NOMO-1 treated with DMSO at 0.1 percent for 48 hours (cell line): ENCODE measurements at regions not wholly inside any gene's neighbourhood (a gene's known extent, or its start where the extent isn't known, plus 50 kb on each side); places are given as distances from the start of the nearest gene placed in this dataset.
A peak's percentile ranks its signal among the peaks of the same experiment; 100 is the strongest.

ENCODE experiments used
- DNase-seq: peaks from one replicate; lab custom pipeline; 2025; ENCODE audit not compliant: unreplicated experiment; lab: John Stamatoyannopoulos, UW

DNA sequence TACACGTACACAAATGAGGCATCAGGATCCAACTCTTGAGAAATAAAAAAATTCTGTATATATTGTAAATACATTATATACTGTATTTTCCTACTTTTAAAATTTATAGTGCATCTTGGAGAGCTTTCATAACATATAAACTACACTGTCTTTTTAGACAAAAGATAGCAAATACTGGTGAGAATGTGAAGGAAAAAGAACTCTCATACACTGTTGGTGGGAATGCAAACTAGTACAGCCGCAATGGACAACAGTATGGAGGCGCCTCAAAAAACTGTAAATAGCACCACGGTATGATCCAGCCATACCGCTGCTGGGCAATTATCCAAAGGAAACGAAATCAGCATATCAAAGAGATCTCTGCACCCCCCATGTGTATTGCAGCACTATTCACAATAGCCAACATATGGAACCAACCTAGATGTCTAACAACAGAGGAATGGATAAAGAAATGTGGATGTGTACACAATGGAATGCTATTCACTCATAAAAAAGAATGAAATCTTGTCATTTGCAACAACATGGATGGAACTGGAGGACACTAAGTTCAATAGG is 292.4 kb downstream of the EFNB2 start:
- DNase-seq = no peak

DNA sequence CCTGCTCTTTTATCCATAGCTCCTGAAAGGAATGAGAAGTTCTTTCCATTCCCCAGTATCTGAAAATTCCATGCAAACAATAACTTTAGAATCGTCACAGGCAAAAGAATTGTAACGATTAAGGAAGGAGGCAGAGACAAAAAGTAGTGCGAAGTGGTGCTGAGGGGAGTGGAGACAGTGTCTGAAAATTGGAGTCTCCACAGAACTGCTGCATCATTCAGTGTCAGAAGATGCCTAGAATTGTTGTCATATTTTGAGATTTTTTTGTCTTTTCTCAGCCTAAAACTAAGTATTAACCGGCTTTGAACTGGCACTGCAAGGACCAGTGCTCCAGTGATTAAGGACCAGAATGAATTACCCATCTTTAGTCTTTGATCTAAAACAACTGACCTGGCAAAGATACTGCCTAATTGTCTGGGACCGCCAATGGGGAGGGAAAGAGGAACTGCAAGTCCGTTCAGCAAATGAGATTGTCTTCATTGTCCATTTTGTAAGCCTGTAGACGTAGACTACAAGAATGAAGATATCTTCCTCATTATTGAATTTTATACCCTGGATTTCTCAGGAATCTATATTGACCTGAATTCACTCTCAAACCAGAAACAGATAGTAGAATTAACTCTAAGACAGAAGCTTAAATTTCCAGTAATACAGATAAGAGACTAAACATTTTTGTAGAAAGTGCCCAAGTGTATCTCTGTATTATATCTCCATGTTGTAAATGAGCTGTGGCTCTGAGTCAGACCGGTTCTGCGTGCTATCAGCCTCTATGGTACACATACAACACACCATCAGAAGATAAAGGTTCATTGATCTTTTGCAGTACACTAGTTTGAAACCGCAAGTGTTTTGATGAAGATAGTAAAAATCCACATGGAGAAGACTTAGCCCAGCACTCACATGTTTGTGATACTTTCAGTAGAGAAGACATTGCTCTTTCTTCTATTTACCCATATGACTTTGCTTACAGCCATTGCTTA is 293.2 kb downstream of the EFNB2 start:
- DNase-seq = no peak

DNA sequence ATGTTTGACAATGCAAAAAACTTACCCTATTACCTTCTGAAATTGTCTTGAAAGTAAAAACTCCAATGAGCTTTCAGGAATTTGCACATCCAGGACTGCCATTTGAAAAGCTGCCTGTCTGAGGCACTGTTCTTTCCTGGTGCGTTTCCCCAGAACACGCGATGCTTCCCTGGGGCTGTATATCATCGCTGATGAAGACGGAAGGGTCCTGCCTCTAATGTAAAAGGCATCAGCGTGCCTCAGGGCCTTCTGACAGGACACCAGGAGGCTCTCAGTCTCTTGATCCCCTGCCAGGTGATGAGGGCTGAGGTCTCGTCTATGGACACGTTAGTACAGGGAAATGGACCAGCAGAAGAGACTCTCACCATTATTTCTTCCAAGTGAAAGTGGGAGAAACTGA is 296.8 kb downstream of the EFNB2 start:
- no peak for DNase-seq

DNA sequence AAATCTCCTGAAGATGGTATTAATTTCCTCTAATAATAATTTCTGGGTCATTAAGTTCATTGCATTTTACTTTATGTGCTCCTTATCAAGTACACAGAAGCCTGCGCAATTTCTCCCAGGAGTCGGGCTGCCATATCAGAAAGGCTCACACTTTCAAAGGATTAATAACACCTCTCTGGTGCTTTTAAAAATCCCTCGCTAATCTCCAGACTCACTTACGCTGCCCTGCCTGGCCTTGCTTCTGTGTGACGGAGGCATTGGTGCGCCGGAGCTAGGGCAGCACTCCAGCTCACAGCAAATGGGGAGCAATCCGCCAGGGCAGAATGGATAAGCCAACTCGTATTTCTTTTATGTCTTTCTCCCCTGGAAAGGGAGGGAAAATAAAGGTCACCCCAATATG is 300.8 kb downstream of the EFNB2 start:
- DNase-seq = no peak

DNA sequence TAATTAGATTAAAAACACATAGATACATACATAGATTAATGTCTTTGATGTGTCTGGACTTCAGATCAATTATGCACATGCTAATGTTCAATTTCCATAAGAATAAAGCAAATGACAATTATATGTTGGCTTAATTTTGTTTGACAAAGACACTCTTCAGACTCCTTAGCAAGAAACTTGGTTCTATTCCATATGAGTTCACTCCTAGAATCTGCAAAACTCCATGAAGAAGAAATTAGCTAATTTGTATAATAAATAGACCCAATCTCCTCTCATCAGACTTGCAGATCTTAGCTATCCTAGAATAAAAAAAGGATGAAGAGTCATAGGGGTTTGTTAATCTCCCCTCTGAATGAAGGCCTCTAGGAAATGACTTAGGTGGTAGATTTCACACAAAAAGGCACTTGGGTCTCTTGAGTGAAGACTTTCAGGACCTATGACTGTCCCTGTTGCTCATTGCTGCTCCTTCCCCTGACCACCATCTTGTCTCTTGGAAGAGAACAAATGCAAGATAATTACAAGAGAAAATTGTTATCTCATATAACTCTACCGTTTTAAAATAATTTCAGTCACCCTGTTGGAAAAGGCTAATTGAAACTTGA is 302.2 kb downstream of the EFNB2 start:
- DNase-seq = no peak

DNA sequence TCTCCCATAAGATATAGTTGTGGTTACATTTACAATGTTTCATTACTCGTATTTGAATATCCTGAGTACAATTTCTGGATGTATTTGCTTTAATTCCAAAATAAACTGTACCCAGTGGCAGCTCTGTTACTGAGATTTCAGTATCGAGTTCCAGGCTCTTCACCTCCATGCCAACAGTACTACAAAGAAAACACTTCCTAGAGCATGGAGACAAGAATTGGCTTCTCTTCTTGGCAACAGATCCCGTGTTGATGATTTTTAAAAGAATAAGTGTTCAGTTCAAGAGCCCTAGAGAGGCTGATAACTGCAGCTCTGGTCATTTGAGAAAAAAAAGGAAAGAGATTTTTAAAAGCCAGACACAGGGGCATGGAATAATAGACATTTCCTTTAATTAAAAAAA is 302.8 kb downstream of the EFNB2 start:
- no peak for DNase-seq

- DNase-seq = no peak
Observed at GRCh38 chr13:106230450-106230849, 305.0 kb downstream of the EFNB2 start.

DNA sequence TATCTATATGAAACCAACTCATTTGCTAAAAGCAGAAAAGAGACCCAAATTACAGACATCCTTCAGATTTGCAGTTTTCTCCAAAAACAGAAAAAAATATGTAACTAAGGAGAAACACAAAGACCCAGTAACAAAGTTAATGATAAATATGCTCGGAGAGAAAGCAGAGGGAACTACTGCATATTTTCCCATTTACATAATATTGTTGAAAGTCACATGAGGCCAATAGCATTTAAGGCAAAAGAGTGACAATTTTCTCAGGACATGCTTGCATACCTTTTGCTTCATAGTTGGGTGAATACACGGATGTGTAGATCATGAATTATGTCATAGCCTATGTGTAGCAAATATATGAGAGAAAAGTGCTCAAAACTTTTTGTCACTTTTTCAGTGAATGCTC is 310.3 kb downstream of the EFNB2 start:
- no peak for DNase-seq

DNA sequence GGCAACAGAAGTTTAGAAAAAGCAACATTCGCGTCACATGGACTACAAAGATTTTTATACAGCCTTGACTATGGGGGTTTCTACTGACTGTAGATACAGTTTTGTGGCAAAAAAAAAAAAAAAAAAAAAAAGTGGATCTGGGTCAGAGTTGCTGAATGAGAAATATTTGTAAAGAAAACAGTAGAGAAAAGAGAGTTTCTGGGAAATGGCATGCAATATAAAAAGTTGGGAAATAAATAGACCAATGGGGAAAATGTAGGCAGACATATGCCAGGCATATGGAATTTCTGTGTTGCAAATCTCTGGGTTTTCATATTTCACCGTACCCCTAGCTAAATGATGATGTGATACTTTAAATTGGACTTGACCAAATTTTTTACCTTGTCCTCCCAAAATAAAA is 315.3 kb downstream of the EFNB2 start:
- DNase-seq = no peak

DNA sequence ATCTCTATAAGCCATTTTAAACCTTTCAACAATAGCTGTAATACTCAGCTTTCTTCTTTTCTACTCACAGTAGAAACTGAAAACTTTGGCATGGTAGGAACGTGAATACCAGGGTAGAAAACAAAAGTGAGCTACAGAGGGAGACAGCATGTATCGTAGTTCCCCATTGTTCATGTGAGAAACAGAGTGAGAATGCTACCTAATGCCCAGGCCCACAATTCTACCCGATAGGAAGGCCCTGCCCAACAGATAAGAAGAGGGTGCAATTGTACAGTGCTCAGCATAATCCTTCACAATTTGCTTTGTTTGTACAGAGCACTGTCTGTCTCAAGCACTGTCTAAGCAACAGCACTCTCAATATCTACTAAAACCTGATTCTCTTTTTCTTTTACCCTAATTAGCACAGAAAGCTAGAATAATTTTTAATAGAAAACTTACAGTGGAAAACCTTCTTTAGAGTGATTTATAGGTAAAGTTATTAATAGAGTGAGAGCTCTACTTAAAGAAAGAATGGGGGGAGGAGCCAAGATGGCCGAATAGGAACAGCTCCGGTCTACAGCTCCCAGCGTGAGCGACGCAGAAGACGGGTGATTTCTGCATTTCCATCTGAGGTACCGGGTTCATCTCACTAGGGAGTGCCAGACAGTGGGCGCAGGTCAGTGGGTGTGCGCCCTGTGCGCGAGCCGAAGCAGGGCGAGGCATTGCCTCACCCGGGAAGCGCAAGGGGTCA is 322.3 kb downstream of the EFNB2 start:
- no peak for DNase-seq

- no peak for DNase-seq
Observed at GRCh38 chr13:106212386-106213010, 323.0 kb downstream of the EFNB2 start.

- DNase-seq = no peak
Observed at GRCh38 chr13:106210324-106210723, 325.1 kb downstream of the EFNB2 start.

GRCh38 chr13:106205871-106206270 is 329.6 kb downstream of the EFNB2 start:
- DNase-seq = no peak

DNA sequence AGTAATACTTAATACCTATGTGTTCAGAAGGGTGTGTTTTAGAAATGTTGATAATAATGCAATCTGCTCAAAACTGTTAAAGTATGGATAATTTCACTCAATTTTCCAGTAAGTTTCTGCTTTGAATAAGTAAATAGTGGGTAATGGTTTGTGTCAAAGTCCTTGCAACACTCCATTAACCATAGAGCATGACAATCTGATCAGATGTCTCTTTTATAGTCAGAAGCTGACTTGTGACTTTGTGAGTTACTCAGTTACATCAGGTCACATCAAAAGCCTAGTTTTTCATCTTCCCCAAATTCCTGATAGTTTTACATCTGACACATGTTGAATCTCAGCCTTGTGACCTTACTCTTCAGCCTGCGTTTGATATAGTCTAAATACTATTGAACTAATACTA is 338.0 kb downstream of the EFNB2 start:
- no peak for DNase-seq

GRCh38 chr13:106187501-106188095 is 347.9 kb downstream of the EFNB2 start:
- DNase-seq = no peak

DNA sequence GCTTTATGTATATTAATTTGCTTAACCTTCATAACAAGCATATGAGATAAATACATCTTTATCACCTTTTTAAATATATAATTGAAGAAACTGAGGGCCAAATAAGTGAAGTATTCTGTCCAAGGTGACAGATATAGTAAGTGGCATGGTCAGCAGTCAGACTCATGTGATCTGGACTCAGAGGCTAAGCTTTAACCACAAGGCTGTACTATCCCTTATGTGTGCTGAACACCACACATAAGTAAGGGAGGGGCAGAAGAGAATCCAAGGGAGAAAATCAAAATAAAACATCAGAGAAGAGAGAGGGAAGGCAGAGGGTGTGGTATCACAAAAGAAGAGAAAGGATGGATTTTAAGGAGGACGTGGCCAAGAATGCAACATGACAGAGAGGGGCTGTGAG is 348.4 kb downstream of the EFNB2 start:
- no peak for DNase-seq

GRCh38 chr13:106186366-106187030 is 349.0 kb downstream of the EFNB2 start:
- no peak for DNase-seq

DNA sequence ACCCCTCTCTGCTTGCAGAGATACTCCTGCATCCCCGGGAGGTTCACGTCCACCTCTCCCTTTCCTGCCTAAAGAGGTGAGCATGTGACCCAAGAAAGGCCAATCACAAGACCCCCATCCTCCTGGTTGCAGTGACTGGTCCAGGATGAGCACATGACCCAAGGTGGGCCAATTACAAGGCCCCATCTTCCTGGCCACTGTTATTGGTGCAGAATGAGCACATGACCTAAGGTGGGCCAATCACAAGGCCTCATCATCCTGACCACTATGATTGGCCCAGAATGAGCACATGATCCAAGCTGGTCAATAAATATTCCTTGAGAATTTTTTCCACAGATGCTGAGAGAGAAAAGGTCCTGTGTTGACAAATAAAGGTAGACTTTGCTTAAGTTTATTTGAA is 350.7 kb downstream of the EFNB2 start:
- no peak for DNase-seq

DNA sequence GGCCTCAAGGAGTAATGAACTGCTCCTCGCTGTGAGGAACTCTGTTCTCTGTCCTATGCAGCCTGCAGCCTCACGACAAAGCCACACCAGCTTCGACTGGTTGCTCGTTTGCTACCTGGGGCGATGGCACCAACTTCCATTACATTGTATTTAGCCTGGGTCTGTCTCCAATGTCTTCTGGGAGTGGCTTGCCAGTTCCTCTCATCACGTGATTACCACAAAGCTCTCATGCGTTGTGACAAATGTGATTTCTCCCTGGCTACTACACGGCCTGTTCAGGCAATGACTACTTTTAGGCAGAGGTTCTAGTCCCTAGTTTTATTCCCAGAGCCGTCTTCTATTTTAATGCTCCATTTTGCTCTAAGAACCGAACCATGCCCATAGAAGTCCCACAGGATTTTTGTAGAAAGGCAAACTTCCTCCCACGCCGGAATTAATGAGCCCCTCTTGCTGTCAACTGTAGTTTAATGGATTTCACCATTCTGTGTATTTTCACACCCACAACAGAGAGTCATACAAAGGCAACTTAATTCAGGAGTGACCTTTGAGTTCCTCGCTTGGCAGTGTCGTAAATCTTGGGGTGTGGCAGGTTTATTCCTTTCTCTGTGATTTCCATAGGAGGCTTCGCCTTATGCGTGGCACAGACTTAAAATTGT is 351.9 kb downstream of the EFNB2 start:
- peak; percentile 31 for DNase-seq

- DNase-seq = peak; percentile 94
Observed at GRCh38 chr13:106182404-106182803, 353.1 kb downstream of the EFNB2 start.
